GM03348 (cell line): ENCODE measurements at regions not wholly inside any gene's neighbourhood (a gene's known extent, or its start where the extent isn't known, plus 50 kb on each side); places are given as distances from the start of the nearest gene placed in this dataset.
"Not testable (repeated sequence)": the region's sequence is repeated elsewhere in the genome, so short reads cannot be mapped to it uniquely, and the experiment has no call there.

ENCODE experiments used
- DNase-seq: peaks from one replicate; pipeline ENCODE4 v3.0.0; 2012; ENCODE audit warnings: low spot score

- DNase-seq = peak; percentile 12
Measured at GRCh38 chr3:110955301-110955880, 116.2 kb upstream of the NECTIN3 start.

GRCh38 chr3:110956081-110956480, 115.5 kb upstream of the NECTIN3 start:
- DNase-seq = no peak

- no peak for DNase-seq
Measured at GRCh38 chr3:110957247-110958025, 114.2 kb upstream of the NECTIN3 start.

GRCh38 chr3:110958313-110959147, 113.1 kb upstream of the NECTIN3 start:
- DNase-seq = no peak

- no peak for DNase-seq
Measured at GRCh38 chr3:110965976-110966375, 105.6 kb upstream of the NECTIN3 start.

GRCh38 chr3:110966966-110967663, 104.5 kb upstream of the NECTIN3 start:
- no peak for DNase-seq

- no peak for DNase-seq
Measured at GRCh38 chr3:110968076-110968475, 103.5 kb upstream of the NECTIN3 start.

GRCh38 chr3:110969229-110970211, 102.1 kb upstream of the NECTIN3 start:
- DNase-seq = no peak

GRCh38 chr3:110971010-110971601, 100.5 kb upstream of the NECTIN3 start:
- DNase-seq = no peak

GRCh38 chr3:110973263-110973895, 98.2 kb upstream of the NECTIN3 start:
- DNase-seq = no peak

- no peak for DNase-seq
Measured at GRCh38 chr3:110974902-110975301, 96.7 kb upstream of the NECTIN3 start.

GRCh38 chr3:110984456-110985250, 87.0 kb upstream of the NECTIN3 start:
- DNase-seq = no peak

- DNase-seq = no peak
Measured at GRCh38 chr3:110989446-110989845, 82.2 kb upstream of the NECTIN3 start.

GRCh38 chr3:110995461-110996231, 76.0 kb upstream of the NECTIN3 start:
- peak; percentile 23 for DNase-seq

GRCh38 chr3:110998766-110999165, 72.8 kb upstream of the NECTIN3 start:
- DNase-seq = not testable (repeated sequence)

GRCh38 chr3:111006485-111006884, 65.1 kb upstream of the NECTIN3 start:
- not testable (repeated sequence) for DNase-seq

- no peak for DNase-seq
Measured at GRCh38 chr3:111012388-111013248, 59.0 kb upstream of the NECTIN3 start.
